HEK293 (cell line): ENCODE measurements at regions not wholly inside any gene's neighbourhood (a gene's known extent, or its start where the extent isn't known, plus 50 kb on each side); places are given as distances from the start of the nearest gene placed in this dataset.

Source experiments
- CTCF ChIP-seq: fragments of 450-650 bp; formaldehyde crosslinking; IDR thresholded peaks from 2 replicates; pipeline ENCODE4 v1.5.1; 2016; ENCODE audit warnings: missing biosample characterization, missing genetic modification characterization
- HOXC10 ChIP-seq: sonication (generic); formaldehyde crosslinking; IDR thresholded peaks from 2 replicates; pipeline ENCODE4 v1.8.1; 2023; ENCODE audit warnings: mild to moderate bottlenecking, missing genetic modification reagents
- KLF10 ChIP-seq: fragments of 450-650 bp; IDR thresholded peaks from 2 replicates; pipeline ENCODE4 v1.5.1; 2018; ENCODE audit warnings: missing biosample characterization, mild to moderate bottlenecking, missing genetic modification characterization
- SP2 ChIP-seq: fragments of 450-650 bp; formaldehyde crosslinking; IDR thresholded peaks from 2 replicates; pipeline ENCODE4 v1.5.1; 2016; ENCODE audit warnings: missing biosample characterization, missing genetic modification characterization
- ZNF521 ChIP-seq: fragments of 450-650 bp; formaldehyde crosslinking; IDR thresholded peaks from 2 replicates; pipeline ENCODE4 v1.5.1; 2017; ENCODE audit warnings: missing biosample characterization, mild to moderate bottlenecking, missing genetic modification characterization
- ZNF837 ChIP-seq: fragments of 450-650 bp; formaldehyde crosslinking; IDR thresholded peaks from 2 replicates; pipeline ENCODE4 v1.5.1; 2016; ENCODE audit warnings: missing biosample characterization, missing genetic modification characterization
- ZSCAN23 ChIP-seq: fragments of 450-650 bp; formaldehyde crosslinking; IDR thresholded peaks from 2 replicates; pipeline ENCODE4 v1.5.1; 2016; ENCODE audit warnings: missing biosample characterization, missing genetic modification characterization

- TF ChIP-seq HOXC10 (CRISPR knock-in tag), result no peak
- TF ChIP-seq ZNF521, result no peak
- TF ChIP-seq KLF10, result no peak
- no peak for TF ChIP-seq ZSCAN23 (tag by site-specific recombination)
- no peak for TF ChIP-seq SP2 (tag by site-specific recombination)
- TF ChIP-seq ZNF837 (tag by site-specific recombination), result no peak
- no peak for TF ChIP-seq CTCF (tag by site-specific recombination)
These were observed 294.7 kb downstream of the LNPK start for GRCh38 chr2:175707322-175707721.
